GM19455 (cell line): ENCODE measurements at regions not wholly inside any gene's neighbourhood (a gene's known extent, or its start where the extent isn't known, plus 50 kb on each side); places are given as distances from the start of the nearest gene placed in this dataset.
"Not testable (repeated sequence)": the region's sequence is repeated elsewhere in the genome, so short reads cannot be mapped to it uniquely, and the experiment has no call there.

Experiments used
- ATAC-seq: cut with Tn5 transposase; IDR thresholded peaks from one replicate; pipeline ENCODE4 v1.9.1; 2021; ENCODE audit not compliant: unreplicated experiment

DNA sequence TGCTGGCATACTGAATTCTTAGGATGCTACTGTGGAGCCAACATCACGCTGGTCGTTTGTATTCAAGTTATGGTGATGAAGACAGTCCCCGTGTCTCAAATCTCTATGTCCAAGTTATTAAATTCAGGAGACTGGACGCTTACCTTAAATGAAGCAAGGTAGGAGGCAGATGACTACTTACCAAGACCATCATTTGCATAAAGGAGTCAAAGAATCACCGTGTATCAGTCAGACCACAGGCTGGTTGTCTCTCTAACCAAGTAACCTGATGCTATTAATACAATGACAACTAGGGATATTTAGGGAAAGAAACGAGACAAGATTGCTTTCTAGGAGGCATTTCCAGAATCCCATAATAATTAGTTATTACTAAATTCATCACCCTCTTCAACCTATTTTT, 78.1 kb upstream of the FRMD6 start:
- ATAC-seq: no peak

DNA sequence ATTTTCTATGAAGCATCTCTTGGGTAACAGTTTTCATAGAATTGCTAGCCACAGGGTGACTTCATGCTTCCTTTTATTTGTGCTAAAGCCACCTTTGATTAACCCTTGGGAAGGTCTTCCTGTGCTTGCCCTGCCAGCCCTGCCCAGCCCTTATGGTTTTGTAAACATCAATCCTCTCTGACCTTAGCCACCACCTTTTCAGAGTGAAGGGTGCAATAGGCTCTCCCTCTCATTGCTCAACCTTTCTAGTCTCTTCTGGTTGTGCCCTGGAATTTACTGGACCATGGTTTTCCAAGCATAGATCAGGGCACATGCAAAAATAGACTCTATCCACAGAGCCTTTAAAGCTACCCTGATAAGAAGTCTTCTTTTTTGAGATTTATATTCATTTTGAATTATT, 77.7 kb upstream of the FRMD6 start:
- no peak for ATAC-seq

DNA sequence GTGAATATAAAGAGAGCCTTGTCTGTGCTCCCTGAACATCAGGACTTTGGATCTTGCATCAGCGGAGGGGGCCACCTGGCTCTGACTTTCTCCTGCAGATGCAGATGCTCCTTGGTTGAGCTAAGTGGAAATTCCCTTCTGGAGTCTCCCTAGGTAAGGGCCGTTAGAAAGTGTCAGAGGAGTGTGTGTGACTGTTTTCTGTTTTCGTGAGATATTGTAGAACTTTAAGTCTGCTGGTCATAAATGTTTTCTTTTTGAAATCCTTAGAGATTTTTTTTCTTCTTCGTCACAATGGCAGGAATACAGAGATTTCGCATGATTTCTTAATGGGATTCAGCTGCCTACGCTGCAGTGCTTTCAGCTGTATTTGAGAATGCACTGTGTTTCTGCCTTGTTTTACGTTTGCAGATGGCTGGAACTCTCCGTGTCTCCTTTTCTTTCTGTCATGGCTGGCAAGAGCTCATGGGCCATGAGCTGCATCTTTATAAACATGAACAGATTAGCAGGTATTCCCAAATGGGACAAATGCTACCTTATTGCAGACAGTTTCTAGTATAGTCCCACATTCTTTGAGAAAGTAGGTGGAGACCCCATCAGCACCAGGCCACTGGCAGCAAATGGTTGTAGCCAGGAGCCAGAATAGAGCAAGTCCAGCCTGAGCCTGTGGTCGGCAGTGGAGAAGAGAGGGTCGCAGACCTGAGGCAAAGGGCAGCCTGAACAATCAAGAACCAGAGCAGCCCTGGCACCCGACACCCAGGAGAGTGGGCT, 76.2 kb upstream of the FRMD6 start:
- no peak for ATAC-seq

DNA sequence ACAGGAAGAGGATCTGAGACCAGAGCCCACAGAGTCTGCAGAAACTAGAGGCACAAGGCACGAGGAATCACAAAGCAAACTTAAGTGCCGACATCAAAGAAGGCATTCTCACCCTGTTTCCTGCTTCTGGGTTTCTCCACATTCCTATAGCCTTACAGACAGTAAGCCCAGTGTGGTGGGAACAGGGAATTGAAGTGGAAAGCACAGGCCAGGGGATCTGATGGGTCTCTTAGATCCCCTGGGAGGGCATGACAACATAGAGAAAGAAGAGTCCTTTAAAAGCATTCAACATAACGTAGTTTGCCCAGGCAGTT, 75.6 kb upstream of the FRMD6 start:
- no peak for ATAC-seq

DNA sequence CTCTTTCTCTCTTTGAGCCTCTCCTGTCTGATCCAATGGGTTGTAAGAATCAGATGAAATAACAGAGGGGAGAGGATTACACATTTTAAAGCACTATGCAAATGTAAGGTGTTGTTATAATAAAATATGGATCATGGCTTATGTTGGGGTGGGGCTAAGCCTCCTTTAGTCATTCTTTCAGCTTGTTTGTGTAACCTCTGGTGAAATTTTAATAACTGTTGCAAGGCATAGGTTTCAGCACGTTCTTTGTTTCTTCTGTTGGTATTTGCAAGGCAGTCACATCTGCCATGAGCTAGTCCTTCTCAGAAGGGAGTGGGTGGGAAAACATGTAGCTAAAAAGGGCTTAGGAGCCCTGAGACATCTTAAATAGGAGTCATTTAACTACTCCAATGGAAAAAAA, 74.8 kb upstream of the FRMD6 start:
- ATAC-seq: no peak

DNA sequence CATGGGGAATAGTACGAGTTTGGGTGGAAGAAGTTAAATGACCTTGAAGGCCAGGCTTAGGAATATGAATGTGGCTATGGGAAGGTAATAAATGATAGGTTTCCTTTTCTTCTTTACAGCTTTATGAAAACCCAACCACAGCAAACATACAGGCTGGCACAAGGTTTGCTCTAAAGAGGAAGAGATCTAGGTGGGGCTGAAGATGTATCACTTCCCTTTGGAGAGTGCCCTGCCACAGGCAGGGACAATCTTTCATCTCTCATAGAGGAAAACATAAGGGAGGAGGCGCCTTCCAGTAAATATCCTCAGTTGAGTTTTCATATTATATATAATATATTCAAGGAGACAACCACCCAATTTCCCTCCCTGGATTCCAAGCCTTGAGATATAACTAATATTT, 72.9 kb upstream of the FRMD6 start:
- no peak for ATAC-seq

DNA sequence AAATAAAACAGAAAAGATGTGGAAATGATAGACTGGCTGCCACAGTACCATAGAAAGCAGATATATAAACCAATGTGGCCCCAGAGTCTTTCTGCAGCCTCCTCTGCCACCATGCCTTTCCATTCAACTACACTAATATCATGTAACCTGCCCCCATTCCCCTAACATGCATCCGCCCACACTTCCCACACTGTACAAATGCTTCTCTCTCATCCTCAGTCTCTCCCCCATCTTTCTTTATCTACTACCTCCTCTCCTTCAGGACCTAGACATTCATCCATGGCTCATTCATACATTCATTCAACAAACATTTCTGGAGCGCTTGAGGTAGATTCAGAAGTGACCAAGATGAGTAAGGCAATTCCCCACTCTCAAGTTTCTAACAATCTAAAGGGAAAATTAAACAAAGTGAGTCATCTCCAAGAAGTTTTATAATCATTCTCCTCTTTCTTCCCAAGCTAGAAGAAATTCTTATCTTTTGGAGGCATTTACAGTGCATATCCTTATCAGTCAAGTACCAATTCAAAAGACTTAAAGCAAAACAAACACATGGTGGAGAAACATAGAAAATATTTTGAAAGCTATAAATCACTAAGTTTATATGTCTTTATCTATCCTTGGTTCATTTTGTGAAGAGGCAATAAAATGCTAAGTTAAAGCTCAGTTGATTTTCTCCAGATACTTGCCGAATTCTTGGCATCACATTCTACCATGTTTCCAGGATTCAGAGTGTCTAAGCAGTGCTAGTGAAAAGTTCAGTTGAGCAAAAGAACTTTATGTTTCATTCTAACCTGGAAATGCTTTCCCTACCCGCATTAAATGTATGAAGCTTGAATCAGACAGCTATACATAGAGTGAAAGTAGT, 70.5 kb upstream of the FRMD6 start:
- ATAC-seq: no peak

DNA sequence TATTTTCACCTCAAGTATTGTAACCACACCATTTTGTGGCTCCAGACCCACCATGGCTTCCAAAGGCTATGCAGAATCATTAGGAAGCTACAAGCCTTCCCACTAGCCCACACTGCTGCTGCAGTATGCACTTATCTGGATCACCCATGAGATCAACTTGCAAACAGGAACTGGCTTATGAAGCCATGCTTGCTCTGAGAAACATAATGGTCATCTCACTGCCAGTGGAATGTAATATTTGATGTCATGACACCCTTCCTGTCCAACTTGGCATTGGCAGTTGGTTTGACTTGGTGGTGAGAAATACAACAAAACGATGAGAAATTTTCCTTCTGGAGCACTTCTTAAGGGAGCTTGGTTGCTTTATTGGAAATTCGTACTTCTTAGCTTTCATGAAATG, 69.3 kb upstream of the FRMD6 start:
- ATAC-seq: no peak

DNA sequence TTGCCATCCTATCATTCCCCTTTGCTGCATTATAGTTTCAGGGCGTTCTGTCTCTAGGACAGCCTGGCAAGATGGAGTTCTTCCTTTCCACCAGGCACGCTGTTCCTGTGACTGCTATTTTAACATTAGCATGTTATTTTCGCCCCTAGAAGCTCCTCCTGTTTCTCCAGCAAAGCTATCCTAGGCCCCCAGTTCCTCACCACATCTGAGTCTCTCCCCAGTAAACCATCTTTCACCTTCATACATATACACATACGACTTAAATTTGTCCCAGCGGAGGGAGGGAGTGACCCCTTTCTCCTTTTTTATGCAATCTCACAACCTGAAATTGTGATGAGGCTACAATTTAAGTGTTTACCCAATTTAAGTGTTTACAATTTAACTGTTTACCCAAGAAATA, 66.7 kb upstream of the FRMD6 start:
- no peak for ATAC-seq

DNA sequence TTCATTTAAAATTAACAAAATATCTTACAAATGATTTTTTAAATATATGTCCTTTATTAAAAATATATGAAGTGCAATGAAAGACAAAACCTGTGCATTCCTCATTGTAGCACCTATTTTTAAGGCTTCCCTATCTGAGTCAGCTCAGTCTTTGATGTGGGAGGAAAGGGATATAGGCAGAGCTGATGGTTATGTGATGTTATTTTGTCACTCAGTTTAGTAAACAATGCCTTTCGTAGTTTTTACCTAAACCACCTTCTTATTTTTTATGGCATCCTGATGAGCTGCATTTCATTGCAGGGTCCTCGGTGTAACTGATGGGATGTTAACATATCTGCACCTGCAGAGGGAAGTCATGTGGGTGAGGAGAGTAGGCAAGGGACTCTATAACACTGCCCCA, 58.9 kb upstream of the FRMD6 start:
- no peak for ATAC-seq

DNA sequence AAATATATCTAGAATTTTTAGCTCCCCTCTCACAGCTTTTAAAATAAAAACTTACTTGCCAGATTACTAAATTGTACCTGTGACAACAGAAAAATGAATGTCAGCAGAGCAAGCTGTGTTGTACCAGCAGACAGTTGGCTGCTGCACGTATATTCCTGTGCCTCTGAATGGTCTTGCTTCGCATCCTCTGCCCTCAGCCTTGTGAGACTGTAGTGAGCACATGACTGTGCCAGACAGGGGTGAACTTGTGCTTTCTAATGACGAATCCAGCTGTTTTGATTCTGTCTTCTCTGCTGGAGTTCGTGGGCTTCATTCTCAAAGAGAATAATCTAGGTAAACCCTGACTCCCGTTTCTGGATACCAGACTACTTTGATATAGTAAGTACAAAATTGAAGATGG, 58.3 kb upstream of the FRMD6 start:
- peak; percentile 71 for ATAC-seq

DNA sequence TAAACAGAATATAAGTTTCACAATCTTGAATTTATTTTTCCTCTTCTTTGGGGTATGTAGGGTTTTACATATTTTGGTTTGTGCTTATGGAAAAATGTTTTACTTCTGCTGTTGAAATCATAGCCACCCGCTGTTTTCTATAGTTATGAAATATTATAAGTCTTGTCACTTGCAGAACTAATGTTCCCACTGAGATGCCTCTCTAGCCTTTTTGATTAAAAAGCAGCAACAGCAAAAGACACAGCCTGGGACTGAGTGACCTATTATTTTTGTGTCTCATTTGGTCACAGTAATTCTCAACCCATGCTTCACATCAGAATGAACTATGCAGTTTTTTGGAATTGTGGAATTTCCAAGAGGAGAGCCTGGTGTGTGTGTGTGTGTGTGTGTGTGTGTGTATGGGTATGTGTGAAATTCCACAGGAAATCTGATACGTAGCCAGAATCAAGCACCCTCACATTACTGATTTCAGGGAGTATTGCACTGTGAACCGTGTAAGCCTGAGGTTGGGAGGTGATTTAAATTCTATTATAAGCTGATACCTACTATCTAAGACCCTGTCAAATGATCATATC, 55.7 kb upstream of the FRMD6 start:
- ATAC-seq: no peak

DNA sequence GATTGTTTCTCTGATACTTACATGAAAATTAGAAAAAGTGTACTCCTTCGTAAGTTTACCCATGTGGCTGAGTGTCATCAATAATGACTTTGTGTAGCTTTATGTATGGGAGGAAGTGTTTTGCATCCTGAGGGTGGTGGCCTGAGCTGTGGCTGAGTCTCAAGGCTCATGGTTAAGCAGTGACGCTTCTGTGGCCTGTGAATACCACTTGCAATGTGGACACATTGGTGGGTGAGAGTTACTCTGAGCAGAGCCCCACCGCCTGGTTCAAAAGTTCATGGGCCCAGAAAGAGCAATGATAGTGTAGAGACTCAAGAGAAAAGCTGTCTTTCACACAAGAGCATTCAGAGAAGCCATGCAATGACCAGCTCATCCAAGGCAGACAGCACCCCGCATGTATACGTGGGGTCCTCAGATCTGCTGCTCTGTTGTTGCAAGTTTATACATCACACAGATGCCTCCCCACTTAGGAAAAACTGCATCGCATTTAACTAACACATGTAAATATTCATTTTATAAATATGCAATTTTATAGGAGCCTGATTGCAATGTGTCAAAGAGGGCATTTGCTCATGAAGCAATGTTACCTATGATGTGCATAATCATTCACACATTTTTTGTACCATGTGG, 55.1 kb upstream of the FRMD6 start:
- no peak for ATAC-seq

DNA sequence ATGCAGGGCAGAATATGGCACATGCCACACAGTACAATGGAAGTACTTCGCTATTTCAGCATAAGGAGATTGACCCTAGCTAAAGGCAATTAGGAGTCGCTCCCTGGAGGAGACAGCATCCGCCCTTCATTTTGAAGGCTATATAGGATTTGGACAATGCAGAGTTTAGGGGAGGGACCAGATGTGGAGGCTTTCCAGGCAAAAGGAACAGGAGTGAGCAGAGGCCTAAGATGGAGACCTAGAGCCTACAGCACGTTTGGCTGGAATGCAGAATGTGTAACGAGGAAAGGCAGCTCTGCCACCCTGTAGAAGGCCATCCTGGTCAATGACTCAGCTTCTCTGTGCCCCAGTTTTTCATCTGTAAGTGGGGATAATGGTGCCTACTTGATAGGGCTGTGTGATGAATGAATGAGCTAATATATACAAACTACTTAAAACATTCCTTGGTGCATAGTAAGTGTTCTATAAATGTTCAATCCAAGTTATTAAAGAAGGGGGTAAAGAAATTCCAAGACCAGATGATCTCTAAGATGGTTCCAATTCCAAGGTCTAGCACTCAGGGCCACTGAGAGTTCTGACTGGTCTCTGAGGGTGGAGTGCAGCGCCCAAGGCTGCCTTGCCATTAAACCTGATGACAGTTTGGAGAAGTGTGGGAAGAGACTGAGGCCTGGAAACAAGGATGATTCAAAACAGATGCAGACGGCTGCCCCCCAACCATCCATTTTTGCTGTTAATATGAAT, 54.3 kb upstream of the FRMD6 start:
- no peak for ATAC-seq

DNA sequence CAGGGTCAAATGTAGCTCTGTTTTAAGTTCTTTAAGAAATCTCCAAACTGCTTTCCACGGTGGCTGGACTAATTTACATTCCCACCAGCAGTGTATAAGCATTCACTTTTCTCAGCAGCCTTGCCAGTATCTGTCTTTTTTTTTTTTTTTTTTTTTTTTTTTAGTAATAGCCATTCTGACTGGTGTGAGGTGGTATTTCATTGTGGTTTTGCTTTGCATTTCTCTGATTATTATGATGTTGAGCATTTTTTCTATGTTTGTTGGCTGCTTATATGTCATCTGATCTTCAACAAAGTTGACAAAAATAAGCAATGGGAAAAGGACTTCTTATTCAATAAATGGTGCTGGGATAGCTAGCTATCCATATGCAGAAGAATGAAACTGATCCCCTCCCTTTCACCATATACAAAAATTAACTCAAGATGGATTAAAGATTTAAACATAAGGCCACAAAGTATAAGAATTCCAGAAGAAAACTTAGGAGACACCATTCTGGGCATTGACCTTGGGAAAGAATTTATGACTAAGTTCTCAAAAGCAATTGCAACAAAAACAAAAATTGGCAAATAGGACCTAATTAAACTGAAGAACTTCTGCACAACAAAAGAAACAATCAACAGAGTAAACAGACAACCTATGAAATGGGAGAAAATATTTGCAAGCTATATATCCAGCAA, 52.6 kb upstream of the FRMD6 start:
- ATAC-seq: not testable (repeated sequence)

DNA sequence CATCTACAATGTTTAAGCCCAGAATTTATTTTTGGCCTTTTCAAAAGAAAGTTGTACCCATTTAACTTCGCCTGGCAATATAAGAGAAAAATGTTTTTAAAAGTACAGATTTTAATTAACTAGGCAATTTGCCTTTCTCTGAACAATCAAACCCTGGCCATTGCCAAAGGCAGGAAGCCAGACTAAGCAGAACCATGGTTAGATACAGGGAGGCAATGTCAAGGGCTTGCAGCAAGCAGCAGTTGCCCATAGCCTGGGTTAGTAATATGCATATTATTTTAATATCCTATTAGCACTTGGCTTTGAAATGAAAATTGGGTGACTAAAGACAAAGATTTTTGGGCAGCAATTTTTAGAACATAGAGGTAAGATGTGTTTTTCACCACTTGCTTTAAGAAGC, 51.1 kb upstream of the FRMD6 start:
- ATAC-seq: no peak
